HEK293T (cell line): ENCODE measurements at regions not wholly inside any gene's neighbourhood (a gene's known extent, or its start where the extent isn't known, plus 50 kb on each side); places are given as distances from the start of the nearest gene placed in this dataset.
"Not testable (repeated sequence)": the region's sequence is repeated elsewhere in the genome, so short reads cannot be mapped to it uniquely, and the experiment has no call there.

Source experiments
- CTCF ChIA-PET: fragments of 350-600 bp; formaldehyde crosslinking; extraction: SDS; loops from one replicate; lab custom pipeline; 2021; ENCODE audit warnings: antibody characterized with exemption, inconsistent platforms; lab: Yijun Ruan, JAX
- POLR2A ChIA-PET: fragments of 350-600 bp; formaldehyde crosslinking; extraction: SDS; loops from one replicate; lab custom pipeline; 2020; ENCODE audit warnings: antibody characterized with exemption, inconsistent platforms; lab: Yijun Ruan, JAX
- DNase-seq: peaks from one replicate; pipeline ENCODE4 v3.0.0; 2012; ENCODE audit warnings: mixed read lengths; ENCODE audit errors: extremely low spot score
- ARNT ChIP-seq: fragments of 450-650 bp; IDR thresholded peaks from 2 replicates; pipeline ENCODE4 v1.6.1; 2017; ENCODE audit warnings: mild to moderate bottlenecking
- BHLHE40 ChIP-seq: fragments of 450-650 bp; IDR thresholded peaks from 2 replicates; pipeline ENCODE4 v1.6.1; 2016; ENCODE audit warnings: mild to moderate bottlenecking, moderate library complexity, borderline replicate concordance
- CTBP1 ChIP-seq: fragments of 450-650 bp; IDR thresholded peaks from 2 replicates; pipeline ENCODE4 v1.6.1; 2016; ENCODE audit warnings: borderline replicate concordance
- ELF4 ChIP-seq: fragments of 450-650 bp; IDR thresholded peaks from 2 replicates; pipeline ENCODE4 v1.6.1; 2017; ENCODE audit warnings: antibody characterized with exemption
- FOXA1 ChIP-seq: fragments of 450-650 bp; IDR thresholded peaks from 2 replicates; pipeline ENCODE4 v1.6.1; 2016; ENCODE audit warnings: mild to moderate bottlenecking
- FOXK2 ChIP-seq: fragments of 450-650 bp; IDR thresholded peaks from 2 replicates; pipeline ENCODE4 v1.6.1; 2016; ENCODE audit warnings: mild to moderate bottlenecking
- FOXM1 ChIP-seq: fragments of 450-650 bp; IDR thresholded peaks from 2 replicates; pipeline ENCODE4 v1.6.1; 2017; ENCODE audit warnings: mild to moderate bottlenecking, borderline replicate concordance
- HDGF ChIP-seq: fragments of 450-650 bp; IDR thresholded peaks from 2 replicates; pipeline ENCODE4 v1.6.1; 2017; ENCODE audit warnings: antibody characterized with exemption, borderline replicate concordance
- L3MBTL2 ChIP-seq: fragments of 450-650 bp; conservative IDR thresholded peaks from 2 replicates; pipeline ENCODE4 v1.6.1; 2016; ENCODE audit warnings: mild to moderate bottlenecking
- LEF1 ChIP-seq: fragments of 450-650 bp; IDR thresholded peaks from 2 replicates; pipeline ENCODE4 v1.6.1; 2017; ENCODE audit warnings: mild to moderate bottlenecking, borderline replicate concordance
- NFRKB ChIP-seq: fragments of 450-650 bp; IDR thresholded peaks from 2 replicates; pipeline ENCODE4 v1.6.1; 2016; ENCODE audit warnings: mild to moderate bottlenecking, moderate library complexity
- PKNOX1 ChIP-seq: fragments of 450-650 bp; IDR thresholded peaks from 2 replicates; pipeline ENCODE4 v1.6.1; 2016
- SP1 ChIP-seq: fragments of 450-650 bp; IDR thresholded peaks from 2 replicates; pipeline ENCODE4 v1.6.1; 2017
- SUZ12 ChIP-seq: fragments of 450-650 bp; IDR thresholded peaks from 2 replicates; pipeline ENCODE4 v1.6.1; 2016; ENCODE audit warnings: mild to moderate bottlenecking
- TARDBP ChIP-seq: fragments of 450-650 bp; IDR thresholded peaks from 2 replicates; pipeline ENCODE4 v1.6.1; 2016
- ZNF384 ChIP-seq: fragments of 450-650 bp; IDR thresholded peaks from 2 replicates; pipeline ENCODE4 v1.6.1; 2016

GRCh38 chr6:134621858-134622257 lies 303.9 kb upstream of the SGK1 start:
- TF ChIP-seq SUZ12 = no peak
- TF ChIP-seq HDGF = no peak
- no peak for DNase-seq
- CTCF ChIA-PET = no interaction called here
- POLR2A ChIA-PET = interaction anchor here (1.5 kb wide), 1 partner anchor 16 kb away, joined by 3 read pairs; no protein-coding TSS in a partner anchor

GRCh38 chr6:134619789-134620188 lies 301.9 kb upstream of the SGK1 start:
- TF ChIP-seq ARNT (no peak), HDGF (no peak)

GRCh38 chr6:134619077-134619476 lies 301.2 kb upstream of the SGK1 start:
- POLR2A ChIA-PET = no interaction called here
- CTCF ChIA-PET = no interaction called here
- no peak for DNase-seq
- no peak for TF ChIP-seq SP1

More at GRCh38 chr6:134619789-134620188, 301.9 kb upstream of the SGK1 start:
- POLR2A ChIA-PET = no interaction called here
- DNase-seq = no peak
- CTCF ChIA-PET = interaction anchor here (1.2 kb wide), 1 partner anchor 446 kb away, joined by 4 read pairs; no protein-coding TSS in a partner anchor

GRCh38 chr6:134614606-134615485 lies 296.9 kb upstream of the SGK1 start:
- DNase-seq = no peak
- POLR2A ChIA-PET = no interaction called here
- CTCF ChIA-PET = no interaction called here
- TF ChIP-seq PKNOX1 (no peak), ARNT (no peak), FOXA1 (no peak), BHLHE40 (no peak), L3MBTL2 (no peak), ZNF384 (no peak), CTBP1 (no peak), LEF1 (no peak), ELF4 (no peak), SUZ12 (no peak), TARDBP (no peak), FOXM1 (no peak), FOXK2 (no peak), NFRKB (no peak), HDGF (no peak), SP1 (no peak)

- CTCF ChIA-PET, DNase-seq, POLR2A ChIA-PET: not testable (repeated sequence)
Observed at GRCh38 chr6:134612128-134612527, 294.2 kb upstream of the SGK1 start.

GRCh38 chr6:134610411-134610810 lies 292.5 kb upstream of the SGK1 start:
- no peak for DNase-seq
- POLR2A ChIA-PET = no interaction called here
- TF ChIP-seq FOXK2 (no peak), FOXA1 (no peak), ELF4 (no peak), HDGF (no peak), ARNT (no peak), PKNOX1 (no peak), L3MBTL2 (no peak), LEF1 (no peak), FOXM1 (no peak), SP1 (no peak), NFRKB (no peak), ZNF384 (no peak), SUZ12 (no peak), BHLHE40 (no peak), TARDBP (no peak), CTBP1 (no peak)
- CTCF ChIA-PET = no interaction called here

- no peak for DNase-seq
- TF ChIP-seq SUZ12 = no peak
- TF ChIP-seq SP1 = no peak
- no peak for TF ChIP-seq FOXM1
- no peak for TF ChIP-seq TARDBP
- TF ChIP-seq ZNF384 = no peak
- no peak for TF ChIP-seq HDGF
- TF ChIP-seq FOXA1 = no peak
- no peak for TF ChIP-seq PKNOX1
- no peak for TF ChIP-seq CTBP1
- TF ChIP-seq FOXK2 = no peak
- TF ChIP-seq L3MBTL2 = no peak
- TF ChIP-seq LEF1 = no peak
- no peak for TF ChIP-seq ELF4
- TF ChIP-seq NFRKB = no peak
- no peak for TF ChIP-seq ARNT
- TF ChIP-seq BHLHE40 = no peak
- POLR2A ChIA-PET = no interaction called here
- CTCF ChIA-PET = interaction anchor here (0.6 kb wide), 1 partner anchor 213 kb away, joined by 4 read pairs; no protein-coding TSS in a partner anchor
Observed at GRCh38 chr6:134609716-134610261, 291.9 kb upstream of the SGK1 start.
